ENCODE measurements at regions not wholly inside any gene's neighbourhood (a gene's known extent, or its start where the extent isn't known, plus 50 kb on each side); places are given as distances from the start of the nearest gene placed in this dataset.

DNA sequence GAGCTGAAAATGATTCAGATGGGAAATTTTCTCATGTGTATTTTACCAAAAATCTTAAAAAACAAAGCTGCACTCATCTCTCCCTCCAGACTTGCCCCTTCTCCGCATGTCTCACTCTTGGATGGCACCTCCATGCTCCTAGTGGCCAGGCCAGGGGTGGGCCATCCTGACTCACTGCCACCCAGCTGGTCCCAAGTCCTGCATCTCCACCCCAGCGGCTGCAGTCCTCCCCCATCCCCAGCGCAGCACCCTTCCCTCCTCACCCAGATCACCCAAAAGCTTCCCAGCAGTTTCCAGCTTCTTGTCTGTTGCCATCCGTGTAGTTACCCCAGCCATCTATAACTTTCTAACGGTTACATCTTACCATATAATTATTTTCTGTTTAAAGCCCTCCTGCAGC lies 53.0 kb upstream of the INSIG1 start:
- TF ChIP-seq EZH2phosphoT487 (IDR thresholded peaks at IDR 0.05; ENCODE audit: insufficient read depth, low read depth) (no peak), EZH2 (IDR thresholded peaks at IDR 0.05; ENCODE audit: insufficient read depth, poor library complexity, severe bottlenecking) (no peak)

Data from GM23248 (cell line).